ENCODE measurements at regions not wholly inside any gene's neighbourhood (a gene's known extent, or its start where the extent isn't known, plus 50 kb on each side); places are given as distances from the start of the nearest gene placed in this dataset.
"Not testable (repeated sequence)": the region's sequence is repeated elsewhere in the genome, so short reads cannot be mapped to it uniquely, and the experiment has no call there.

DNA sequence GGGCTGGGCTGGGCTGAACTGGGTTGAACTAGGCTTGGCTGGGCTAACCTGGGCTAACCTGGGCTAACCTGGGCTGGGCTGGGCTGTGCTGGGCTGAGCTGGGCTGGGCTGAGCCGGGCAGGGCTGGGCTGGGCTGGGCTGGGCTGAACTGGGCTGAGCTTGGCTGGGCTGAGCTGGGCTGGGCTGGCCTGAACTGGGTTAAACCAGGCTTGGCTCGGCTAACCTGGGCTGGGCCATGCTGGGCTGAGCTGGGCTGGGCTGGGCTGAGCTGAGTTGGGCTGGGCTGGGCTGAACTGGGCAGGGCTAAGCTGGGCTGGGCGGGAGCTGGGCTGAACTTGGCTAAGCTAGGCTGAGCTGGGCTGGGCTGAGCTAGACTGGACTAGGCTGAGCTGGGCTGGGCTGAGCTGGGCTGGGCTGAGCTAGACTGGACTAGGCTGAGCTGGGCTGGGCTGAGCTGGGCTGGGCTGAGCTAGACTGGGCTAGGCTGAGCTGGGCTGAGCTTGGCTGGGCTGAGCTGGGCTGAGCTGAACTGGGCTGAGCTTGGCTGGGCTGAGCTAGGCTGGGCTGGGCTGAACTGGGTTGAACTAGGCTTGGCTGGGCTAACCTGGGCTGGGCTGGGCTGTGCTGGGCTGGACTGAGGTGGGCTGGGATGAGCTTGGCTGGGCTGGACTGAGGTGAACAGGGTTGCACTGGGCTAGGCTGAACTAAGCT lies 49.9 kb upstream of the GPC1 start:
- TF ChIP-seq, protein P1, sequence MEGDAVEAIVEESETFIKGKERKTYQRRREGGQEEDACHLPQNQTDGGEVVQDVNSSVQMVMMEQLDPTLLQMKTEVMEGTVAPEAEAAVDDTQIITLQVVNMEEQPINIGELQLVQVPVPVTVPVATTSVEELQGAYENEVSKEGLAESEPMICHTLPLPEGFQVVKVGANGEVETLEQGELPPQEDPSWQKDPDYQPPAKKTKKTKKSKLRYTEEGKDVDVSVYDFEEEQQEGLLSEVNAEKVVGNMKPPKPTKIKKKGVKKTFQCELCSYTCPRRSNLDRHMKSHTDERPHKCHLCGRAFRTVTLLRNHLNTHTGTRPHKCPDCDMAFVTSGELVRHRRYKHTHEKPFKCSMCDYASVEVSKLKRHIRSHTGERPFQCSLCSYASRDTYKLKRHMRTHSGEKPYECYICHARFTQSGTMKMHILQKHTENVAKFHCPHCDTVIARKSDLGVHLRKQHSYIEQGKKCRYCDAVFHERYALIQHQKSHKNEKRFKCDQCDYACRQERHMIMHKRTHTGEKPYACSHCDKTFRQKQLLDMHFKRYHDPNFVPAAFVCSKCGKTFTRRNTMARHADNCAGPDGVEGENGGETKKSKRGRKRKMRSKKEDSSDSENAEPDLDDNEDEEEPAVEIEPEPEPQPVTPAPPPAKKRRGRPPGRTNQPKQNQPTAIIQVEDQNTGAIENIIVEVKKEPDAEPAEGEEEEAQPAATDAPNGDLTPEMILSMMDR (IDR thresholded peaks at IDR 0.05; ENCODE audit: low read length) = not testable (repeated sequence)
- not testable (repeated sequence) for TF ChIP-seq EZH2 (optimal IDR thresholded peaks at IDR 0.05; ENCODE audit: low read depth, low read length)
